Keratinocyte (primary cell): ENCODE measurements at regions not wholly inside any gene's neighbourhood (a gene's known extent, or its start where the extent isn't known, plus 50 kb on each side); places are given as distances from the start of the nearest gene placed in this dataset.

Experiments
- EZH2 ChIP-seq: IDR thresholded peaks from one replicate; pipeline ENCODE4 v1.6.1; 2012; ENCODE audit warnings: inconsistent platforms, mild to moderate bottlenecking, low read length, moderate library complexity
- TF ChIP-seq, protein P1 (sequence below), 3 experiments: IDR thresholded peaks in 1 of 3; conservative IDR thresholded peaks in 1 of 3; optimal IDR thresholded peaks in 1 of 3; 2 replicates in 2 of 3; 3 replicates in 1 of 3; pipeline versions ENCODE3 to v1.5.1; 2011; ENCODE audit warnings: low read length in 3 of 3, mild to moderate bottlenecking in 3 of 3, moderate library complexity in 2 of 3, control low read depth in 1 of 3, inconsistent platforms in 1 of 3; ENCODE audit not compliant: insufficient read depth in 2 of 3; ENCODE audit errors: extremely low read depth in 1 of 3

GRCh38 chr16:22681554-22682291, 132.2 kb upstream of the HS3ST2 start:
- TF ChIP-seq, protein P1, sequence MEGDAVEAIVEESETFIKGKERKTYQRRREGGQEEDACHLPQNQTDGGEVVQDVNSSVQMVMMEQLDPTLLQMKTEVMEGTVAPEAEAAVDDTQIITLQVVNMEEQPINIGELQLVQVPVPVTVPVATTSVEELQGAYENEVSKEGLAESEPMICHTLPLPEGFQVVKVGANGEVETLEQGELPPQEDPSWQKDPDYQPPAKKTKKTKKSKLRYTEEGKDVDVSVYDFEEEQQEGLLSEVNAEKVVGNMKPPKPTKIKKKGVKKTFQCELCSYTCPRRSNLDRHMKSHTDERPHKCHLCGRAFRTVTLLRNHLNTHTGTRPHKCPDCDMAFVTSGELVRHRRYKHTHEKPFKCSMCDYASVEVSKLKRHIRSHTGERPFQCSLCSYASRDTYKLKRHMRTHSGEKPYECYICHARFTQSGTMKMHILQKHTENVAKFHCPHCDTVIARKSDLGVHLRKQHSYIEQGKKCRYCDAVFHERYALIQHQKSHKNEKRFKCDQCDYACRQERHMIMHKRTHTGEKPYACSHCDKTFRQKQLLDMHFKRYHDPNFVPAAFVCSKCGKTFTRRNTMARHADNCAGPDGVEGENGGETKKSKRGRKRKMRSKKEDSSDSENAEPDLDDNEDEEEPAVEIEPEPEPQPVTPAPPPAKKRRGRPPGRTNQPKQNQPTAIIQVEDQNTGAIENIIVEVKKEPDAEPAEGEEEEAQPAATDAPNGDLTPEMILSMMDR (optimal IDR thresholded peaks at IDR 0.05 in 1 of 3, IDR thresholded peaks at IDR 0.05 in 1 of 3, conservative IDR thresholded peaks at IDR 0.05 in 1 of 3; ENCODE audit: extremely low read depth in 1 of 3, insufficient read depth in 2 of 3, low read length in 3 of 3): no peak
- no peak for TF ChIP-seq EZH2
